GM03348 (cell line): ENCODE measurements at regions not wholly inside any gene's neighbourhood (a gene's known extent, or its start where the extent isn't known, plus 50 kb on each side); places are given as distances from the start of the nearest gene placed in this dataset.

Source experiments
- DNase-seq: peaks from one replicate; pipeline ENCODE4 v3.0.0; 2012; ENCODE audit warnings: low spot score

DNA sequence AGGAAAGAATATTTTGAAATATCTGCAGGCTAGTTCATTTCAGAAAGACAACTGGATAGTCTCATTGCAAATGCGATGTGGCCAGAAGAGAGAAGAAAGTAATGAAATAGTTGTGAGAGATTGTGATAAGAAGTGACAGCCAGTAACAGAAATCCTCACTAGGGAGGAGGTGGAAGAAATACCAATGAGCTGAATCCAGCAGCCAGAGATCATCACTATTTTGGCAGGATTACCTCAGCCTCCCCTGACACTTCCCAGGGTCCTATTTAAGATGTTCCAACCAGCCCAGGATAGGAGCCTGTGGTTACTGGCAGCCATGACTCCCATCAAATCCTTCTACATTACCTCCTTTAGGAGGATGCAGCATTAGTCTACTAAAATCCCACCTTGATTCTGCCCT lies 76.7 kb upstream of the ARHGAP24 start:
- peak; percentile 53 for DNase-seq

DNA sequence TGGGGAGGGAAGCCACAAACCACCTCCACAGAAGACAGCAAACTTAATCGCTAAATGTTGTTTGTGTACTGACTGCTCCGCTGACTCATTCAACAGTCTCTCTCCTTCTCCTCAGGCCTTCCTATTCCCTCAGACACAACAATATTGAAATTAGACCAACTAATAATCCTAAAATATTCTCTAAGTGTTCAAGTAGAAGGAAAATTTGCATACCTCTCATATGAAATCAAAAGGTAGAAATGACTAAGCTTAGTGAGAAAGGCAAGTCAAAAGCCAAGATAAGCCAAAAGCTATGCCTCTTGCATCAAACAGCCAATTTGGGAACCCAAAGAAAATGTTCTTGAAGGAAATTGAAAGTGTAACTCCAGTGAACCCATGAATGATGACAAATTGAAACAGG lies 75.7 kb upstream of the ARHGAP24 start:
- no peak for DNase-seq

DNA sequence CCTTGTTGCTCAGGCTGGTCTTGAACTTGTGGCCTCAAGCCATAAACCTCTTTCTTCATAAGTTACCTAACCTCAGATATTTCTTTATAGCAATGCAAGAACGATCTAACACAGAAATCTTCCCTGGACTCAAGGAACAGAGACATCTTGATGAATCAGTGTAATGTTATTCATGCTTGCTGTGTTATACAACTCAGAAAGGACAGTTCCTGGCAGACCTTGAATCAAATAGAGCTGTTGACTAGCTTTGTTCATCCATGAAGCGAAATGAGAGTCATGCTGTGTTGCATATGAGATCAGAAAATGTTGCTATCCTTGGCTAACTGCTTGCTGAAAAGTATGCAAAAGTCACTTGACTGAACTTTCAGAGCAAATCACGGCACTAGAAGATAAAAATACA lies 72.6 kb upstream of the ARHGAP24 start:
- peak; percentile 72 for DNase-seq

DNA sequence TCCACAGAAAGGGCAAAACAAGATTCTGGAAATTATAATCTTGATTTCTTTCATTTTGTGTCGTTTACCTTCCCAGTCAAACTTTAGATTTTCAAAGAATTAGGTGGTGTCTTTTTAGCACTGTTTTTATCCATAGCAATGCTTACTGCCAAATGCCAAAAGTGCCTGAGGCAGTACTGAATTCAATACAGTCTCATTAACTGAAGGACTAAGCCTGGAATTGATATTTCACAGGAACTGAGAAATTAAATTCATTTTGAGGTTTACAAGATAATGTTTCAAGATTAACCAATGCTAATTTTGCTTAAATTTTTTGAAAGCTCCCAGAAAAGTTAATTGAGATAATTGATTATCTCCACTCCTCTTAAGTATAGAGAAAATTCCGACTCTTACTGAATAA lies 68.8 kb upstream of the ARHGAP24 start:
- DNase-seq, result no peak

DNA sequence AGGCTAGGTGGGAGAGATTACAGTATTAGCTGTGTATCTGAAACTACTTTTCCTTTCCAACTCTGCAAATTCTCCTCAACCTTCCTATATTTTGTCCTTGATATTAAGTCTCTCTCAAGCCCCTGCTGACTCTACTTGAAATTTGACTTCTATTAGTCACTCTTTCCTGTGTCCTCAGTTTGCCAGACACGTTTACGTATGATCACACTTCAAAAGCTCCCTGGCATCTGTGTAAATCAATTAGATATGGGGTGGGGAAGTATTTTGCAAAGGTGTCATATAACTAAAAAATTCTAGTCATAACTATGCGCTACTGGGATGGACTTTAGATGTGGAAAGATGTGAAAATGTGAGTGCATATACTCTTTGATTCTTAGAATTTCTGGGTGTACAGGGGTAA lies 67.4 kb upstream of the ARHGAP24 start:
- no peak for DNase-seq

DNA sequence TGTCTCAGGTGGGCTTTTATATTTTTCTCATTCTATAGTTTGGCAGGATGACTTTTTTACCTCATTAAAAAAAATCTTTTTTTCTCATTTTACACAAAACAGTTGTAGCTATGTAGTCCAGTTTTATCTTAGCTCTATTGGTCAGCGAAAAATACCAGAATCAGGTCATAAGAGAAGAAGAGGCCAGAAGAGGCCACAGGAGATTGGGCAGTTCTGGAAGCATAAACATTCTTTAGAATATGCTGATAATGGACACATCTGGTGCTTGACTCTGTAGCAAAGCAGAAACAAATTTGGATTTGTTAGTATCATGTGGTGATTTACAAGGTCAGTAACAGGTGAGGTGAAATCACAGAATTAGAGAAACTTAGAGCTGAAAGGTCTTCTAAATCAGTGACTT lies 66.6 kb upstream of the ARHGAP24 start:
- DNase-seq, result no peak

DNA sequence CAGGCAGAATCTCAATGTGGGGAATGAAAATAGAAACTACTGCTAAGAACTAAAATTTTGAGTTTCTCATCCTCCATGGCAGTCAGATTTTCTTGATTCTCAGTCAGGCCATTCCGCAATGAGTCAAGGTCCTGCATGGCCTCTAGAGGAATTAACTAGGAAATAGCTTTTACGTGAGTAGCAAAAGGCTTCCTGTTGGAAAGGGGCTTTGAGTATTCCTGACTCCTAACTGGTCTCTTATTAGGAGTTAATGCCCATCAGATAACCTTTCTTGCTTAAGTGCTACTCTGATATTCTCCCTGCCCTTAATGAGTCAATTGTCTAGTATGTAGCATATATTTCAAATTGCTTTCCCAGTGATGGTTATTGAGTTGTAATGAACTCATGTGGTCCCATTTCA lies 65.7 kb upstream of the ARHGAP24 start:
- DNase-seq, result no peak

DNA sequence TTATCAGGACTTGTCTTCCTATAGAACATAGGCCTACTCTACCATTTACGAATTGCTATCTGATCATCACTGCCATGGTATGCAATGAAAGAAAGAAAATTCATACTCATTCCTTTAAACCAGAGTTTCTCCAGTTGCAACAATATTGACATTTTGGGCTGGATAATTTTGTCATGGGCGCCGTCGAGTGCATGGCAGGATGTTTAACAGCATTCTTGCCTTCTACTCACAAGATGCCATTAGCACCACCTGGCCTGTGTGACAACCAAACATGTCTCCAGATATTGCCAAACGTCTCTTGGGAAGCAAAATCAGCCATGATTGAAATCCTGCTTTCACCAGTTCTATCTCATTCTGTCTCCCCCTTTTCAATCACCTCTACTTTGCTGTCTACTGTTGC lies 63.6 kb upstream of the ARHGAP24 start:
- DNase-seq, result no peak

DNA sequence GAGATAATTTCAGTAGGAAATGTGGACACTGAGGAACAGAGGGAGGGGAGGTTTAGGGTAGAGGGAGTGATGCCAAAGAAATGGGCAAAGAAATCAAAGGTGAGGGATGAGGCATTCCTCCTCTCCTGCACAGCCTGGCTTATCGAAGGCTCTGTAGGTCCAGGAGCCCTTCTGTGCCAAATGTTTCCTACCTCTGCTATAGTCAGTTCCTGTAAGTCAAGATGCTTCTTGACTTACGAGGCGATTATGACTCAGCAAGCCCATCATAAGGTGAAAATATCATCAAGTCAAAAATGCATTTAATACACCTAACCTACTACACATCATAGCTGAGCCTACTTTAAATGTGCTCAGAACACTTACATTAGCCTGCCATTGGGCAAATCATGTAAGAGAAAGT lies 60.0 kb upstream of the ARHGAP24 start:
- DNase-seq, result no peak

DNA sequence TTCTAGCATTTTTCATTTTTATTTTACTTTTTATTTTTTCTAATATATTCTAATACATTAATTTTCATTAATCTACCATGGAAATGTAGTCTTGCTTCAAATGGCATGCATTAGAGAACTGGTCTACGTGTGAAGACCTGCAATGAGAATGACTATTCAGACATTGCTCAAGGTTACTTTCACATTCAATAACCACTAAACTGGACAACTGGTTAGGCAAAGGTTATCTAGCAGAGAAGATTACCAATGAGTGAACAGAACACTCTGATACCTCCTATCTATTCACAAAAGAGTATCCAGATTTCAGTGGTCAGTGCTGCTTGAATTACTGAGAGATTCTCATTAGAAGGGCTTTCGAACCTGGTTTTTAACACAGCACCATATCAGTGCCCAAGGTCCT lies 58.9 kb upstream of the ARHGAP24 start:
- no peak for DNase-seq

DNA sequence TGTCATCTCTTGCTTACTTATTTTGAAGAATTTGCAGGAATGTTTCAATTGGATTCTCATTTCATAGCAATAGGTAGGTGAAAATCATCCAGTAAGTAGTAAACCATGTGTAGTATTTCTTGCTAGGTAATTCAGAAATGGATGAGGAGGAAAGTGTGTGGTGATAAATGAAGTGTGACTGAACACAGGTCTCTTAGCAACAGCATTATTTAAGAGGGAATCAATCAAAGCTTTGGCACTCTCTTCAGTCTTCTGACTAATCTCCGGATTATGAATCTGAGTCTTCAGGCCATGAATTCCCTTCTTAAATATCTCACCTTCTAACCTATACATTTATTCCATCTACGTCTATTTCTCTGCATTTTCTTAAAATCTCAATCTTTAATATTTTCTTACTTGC lies 55.8 kb upstream of the ARHGAP24 start:
- DNase-seq, result no peak

DNA sequence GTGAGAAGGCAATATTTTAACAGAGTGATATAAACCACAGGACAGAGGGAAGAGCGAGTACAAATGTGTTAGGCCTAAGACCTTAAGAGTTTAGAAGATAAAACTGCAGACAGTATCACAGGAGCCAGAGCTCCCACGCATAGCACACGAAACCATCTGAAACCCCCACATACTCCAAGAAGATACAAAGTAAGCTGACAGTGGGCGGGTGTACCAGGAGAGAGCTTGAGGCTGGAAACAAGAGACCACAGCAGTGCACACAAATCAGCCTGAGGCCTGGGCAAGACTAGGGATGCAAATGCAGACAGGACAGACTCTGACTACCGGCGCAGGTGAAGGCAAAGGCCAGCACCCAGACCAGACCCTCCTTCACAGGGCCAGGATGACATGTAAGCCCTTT lies 54.1 kb upstream of the ARHGAP24 start:
- no peak for DNase-seq

DNA sequence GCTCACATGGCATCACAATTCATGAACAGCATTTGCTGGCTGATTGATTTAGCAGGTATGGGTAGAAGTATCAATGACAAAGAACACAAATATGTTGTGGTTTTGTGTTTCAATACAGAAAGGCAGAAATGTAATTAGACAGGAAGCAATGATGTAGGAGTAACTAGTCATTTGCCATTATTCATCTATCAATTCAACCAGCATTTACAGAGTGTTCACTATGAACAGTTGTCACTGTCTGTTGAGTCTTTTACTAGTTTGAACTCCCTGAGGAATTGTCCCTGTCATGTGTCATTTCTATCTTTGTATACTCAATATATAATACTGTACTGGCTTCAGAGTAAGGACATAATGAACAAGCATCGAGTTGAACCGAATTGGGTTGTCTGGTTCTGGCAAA lies 51.5 kb upstream of the ARHGAP24 start:
- DNase-seq, result peak; percentile 19
